ENCODE measurements at regions not wholly inside any gene's neighbourhood (a gene's known extent, or its start where the extent isn't known, plus 50 kb on each side); places are given as distances from the start of the nearest gene placed in this dataset.

GRCh38 chr17:77001487-77001886, 133.3 kb downstream of the MGAT5B start:
- no peak for DNase-seq (ENCODE audit: low read depth)

GRCh38 chr17:77002103-77003045, 134.2 kb downstream of the MGAT5B start:
- DNase-seq (ENCODE audit: low read depth), result peak; percentile 28

- no peak for DNase-seq (ENCODE audit: low read depth)
Measured at GRCh38 chr17:77003699-77004098, 135.5 kb downstream of the MGAT5B start.

- no peak for DNase-seq (ENCODE audit: low read depth)
Measured at GRCh38 chr17:77006971-77007649, 133.7 kb upstream of the SEC14L1 start.

GRCh38 chr17:77009877-77010276, 130.9 kb upstream of the SEC14L1 start:
- DNase-seq (ENCODE audit: low read depth), result no peak

- no peak for DNase-seq (ENCODE audit: low read depth)
Measured at GRCh38 chr17:77010667-77011066, 130.1 kb upstream of the SEC14L1 start.

- DNase-seq (ENCODE audit: low read depth), result no peak
Measured at GRCh38 chr17:77011173-77012011, 129.4 kb upstream of the SEC14L1 start.

GRCh38 chr17:77018504-77018903, 122.3 kb upstream of the SEC14L1 start:
- DNase-seq (ENCODE audit: low read depth), result no peak

GRCh38 chr17:77019893-77020379, 120.8 kb upstream of the SEC14L1 start:
- DNase-seq (ENCODE audit: low read depth), result no peak

GRCh38 chr17:77020973-77021372, 119.8 kb upstream of the SEC14L1 start:
- DNase-seq (ENCODE audit: low read depth), result no peak

- DNase-seq (ENCODE audit: low read depth), result no peak
Measured at GRCh38 chr17:77022766-77023165, 118.0 kb upstream of the SEC14L1 start.

- no peak for DNase-seq (ENCODE audit: low read depth)
Measured at GRCh38 chr17:77025781-77026180, 115.0 kb upstream of the SEC14L1 start.

- DNase-seq (ENCODE audit: low read depth), result no peak
Measured at GRCh38 chr17:77027271-77027889, 113.4 kb upstream of the SEC14L1 start.

GRCh38 chr17:77028900-77029299, 111.9 kb upstream of the SEC14L1 start:
- no peak for DNase-seq (ENCODE audit: low read depth)

GRCh38 chr17:77032929-77033328, 107.8 kb upstream of the SEC14L1 start:
- DNase-seq (ENCODE audit: low read depth), result no peak

- no peak for DNase-seq (ENCODE audit: low read depth)
Measured at GRCh38 chr17:77033892-77034404, 106.8 kb upstream of the SEC14L1 start.

GRCh38 chr17:77034677-77035424, 105.9 kb upstream of the SEC14L1 start:
- no peak for DNase-seq (ENCODE audit: low read depth)

GRCh38 chr17:77035526-77035925, 105.2 kb upstream of the SEC14L1 start:
- no peak for DNase-seq (ENCODE audit: low read depth)

GRCh38 chr17:77036136-77036840, 104.5 kb upstream of the SEC14L1 start:
- no peak for DNase-seq (ENCODE audit: low read depth)

GRCh38 chr17:77036841-77037381, 103.9 kb upstream of the SEC14L1 start:
- no peak for DNase-seq (ENCODE audit: low read depth)

Data from non-pigmented ciliary epithelial cell (primary cell).